Parathyroid adenoma (tissue), 2 donors: ENCODE measurements at regions not wholly inside any gene's neighbourhood (a gene's known extent, or its start where the extent isn't known, plus 50 kb on each side); places are given as distances from the start of the nearest gene placed in this dataset.

Experiments used
- H2AFZ ChIP-seq: fragments of 300-600 bp; sonication (generic); one replicate; pipeline ENCODE4 v1.7.0; 2017; ENCODE audit warnings: antibody characterized with exemption, mild to moderate bottlenecking
- H3K27ac ChIP-seq: fragments of 300-600 bp; sonication (generic); one replicate; pipeline ENCODE4 v1.7.0; 2017
- H3K27me3 ChIP-seq: fragments of 300-600 bp; sonication (generic); one replicate; pipeline ENCODE4 v1.7.0; 2017; ENCODE audit warnings: low read length; ENCODE audit not compliant: control insufficient read depth, insufficient read depth
- H3K36me3 ChIP-seq: fragments of 300-600 bp; sonication (generic); one replicate; pipeline ENCODE4 v1.7.0; 2017; ENCODE audit warnings: low read length; ENCODE audit not compliant: control insufficient read depth, insufficient read depth
- H3K4me1 ChIP-seq: fragments of 300-600 bp; sonication (generic); one replicate; pipeline ENCODE4 v1.7.0; 2017; ENCODE audit warnings: control low read depth
- H3K4me2 ChIP-seq: fragments of 300-600 bp; sonication (generic); one replicate; pipeline ENCODE4 v1.7.0; 2017; ENCODE audit warnings: low read length
- H3K4me3 ChIP-seq: fragments of 300-600 bp; sonication (generic); one replicate; pipeline ENCODE4 v1.7.0; 2017; ENCODE audit warnings: low read depth, low read length
- H3K79me2 ChIP-seq: fragments of 300-600 bp; sonication (generic); one replicate; pipeline ENCODE4 v1.7.0; 2017; ENCODE audit warnings: control low read depth
- H3K9ac ChIP-seq: fragments of 300-600 bp; sonication (generic); one replicate; pipeline ENCODE4 v1.7.0; 2017; ENCODE audit warnings: mild to moderate bottlenecking
- H3K9me3 ChIP-seq: fragments of 300-600 bp; sonication (generic); one replicate; pipeline ENCODE4 v1.7.0; 2017; ENCODE audit warnings: low read length; ENCODE audit not compliant: control insufficient read depth
- TF ChIP-seq, protein P1 (sequence below): fragments of 300-600 bp; sonication (generic); IDR thresholded peaks from one replicate; pipeline ENCODE4 v1.7.0; 2017; ENCODE audit warnings: antibody characterized with exemption, mild to moderate bottlenecking
- donor health status: primary hyperparathyroidism.

DNA sequence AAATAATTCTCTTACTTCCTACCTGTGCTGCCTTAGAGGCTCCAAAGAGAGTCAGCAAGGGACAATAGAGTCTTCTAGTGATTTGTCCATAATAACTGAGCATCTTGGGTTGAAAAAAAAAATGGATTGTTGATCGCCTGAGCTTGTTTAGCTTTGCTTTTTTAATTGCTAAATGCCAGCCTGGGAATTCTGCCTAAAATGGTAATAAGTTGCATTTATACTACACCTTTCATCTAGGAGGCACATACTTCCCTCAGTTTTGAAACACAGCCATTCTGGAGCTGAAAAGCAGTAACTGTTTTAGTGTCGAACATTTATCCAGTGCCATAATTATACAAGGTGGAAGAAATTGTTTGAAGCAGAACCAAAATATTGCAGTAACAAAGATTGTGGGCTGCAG, 421.3 kb downstream of the CAAP1 start:
- Histone ChIP-seq H3K4me3 (no peak overlapping the region), H3K4me2 (no peak overlapping the region), H3K79me2 (no peaks in the 10 kb centered on the region), H3K27ac (no peak overlapping the region), H2AFZ (no peak overlapping the region), H3K36me3 (no peaks in the 10 kb centered on the region), H3K4me1 (no peaks in the 10 kb centered on the region), H3K9ac (no peak overlapping the region), H3K27me3 (no peaks in the 10 kb centered on the region), H3K9me3 (no peaks in the 10 kb centered on the region)
- TF ChIP-seq, protein P1, sequence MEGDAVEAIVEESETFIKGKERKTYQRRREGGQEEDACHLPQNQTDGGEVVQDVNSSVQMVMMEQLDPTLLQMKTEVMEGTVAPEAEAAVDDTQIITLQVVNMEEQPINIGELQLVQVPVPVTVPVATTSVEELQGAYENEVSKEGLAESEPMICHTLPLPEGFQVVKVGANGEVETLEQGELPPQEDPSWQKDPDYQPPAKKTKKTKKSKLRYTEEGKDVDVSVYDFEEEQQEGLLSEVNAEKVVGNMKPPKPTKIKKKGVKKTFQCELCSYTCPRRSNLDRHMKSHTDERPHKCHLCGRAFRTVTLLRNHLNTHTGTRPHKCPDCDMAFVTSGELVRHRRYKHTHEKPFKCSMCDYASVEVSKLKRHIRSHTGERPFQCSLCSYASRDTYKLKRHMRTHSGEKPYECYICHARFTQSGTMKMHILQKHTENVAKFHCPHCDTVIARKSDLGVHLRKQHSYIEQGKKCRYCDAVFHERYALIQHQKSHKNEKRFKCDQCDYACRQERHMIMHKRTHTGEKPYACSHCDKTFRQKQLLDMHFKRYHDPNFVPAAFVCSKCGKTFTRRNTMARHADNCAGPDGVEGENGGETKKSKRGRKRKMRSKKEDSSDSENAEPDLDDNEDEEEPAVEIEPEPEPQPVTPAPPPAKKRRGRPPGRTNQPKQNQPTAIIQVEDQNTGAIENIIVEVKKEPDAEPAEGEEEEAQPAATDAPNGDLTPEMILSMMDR: no peak

DNA sequence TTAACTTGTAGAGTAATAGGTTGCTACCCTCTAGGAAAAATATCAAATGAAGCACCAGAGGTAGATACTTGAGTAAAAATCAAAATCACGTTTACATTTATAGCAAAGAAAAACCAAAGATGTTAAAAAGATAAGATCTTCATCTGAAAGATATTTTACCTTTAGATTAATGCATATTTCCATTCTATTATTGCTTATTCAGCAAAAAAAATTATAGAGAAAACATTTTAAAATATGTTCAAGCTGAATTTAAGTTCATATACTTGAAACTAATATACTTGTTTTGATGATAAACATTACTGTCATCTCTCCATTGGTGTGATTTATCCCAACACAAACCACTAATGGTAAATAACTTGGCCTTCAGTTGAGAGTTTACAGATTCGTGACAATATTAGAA, 422.3 kb downstream of the CAAP1 start:
- H3K4me1 ChIP-seq: no peaks in the 10 kb centered on the region

DNA sequence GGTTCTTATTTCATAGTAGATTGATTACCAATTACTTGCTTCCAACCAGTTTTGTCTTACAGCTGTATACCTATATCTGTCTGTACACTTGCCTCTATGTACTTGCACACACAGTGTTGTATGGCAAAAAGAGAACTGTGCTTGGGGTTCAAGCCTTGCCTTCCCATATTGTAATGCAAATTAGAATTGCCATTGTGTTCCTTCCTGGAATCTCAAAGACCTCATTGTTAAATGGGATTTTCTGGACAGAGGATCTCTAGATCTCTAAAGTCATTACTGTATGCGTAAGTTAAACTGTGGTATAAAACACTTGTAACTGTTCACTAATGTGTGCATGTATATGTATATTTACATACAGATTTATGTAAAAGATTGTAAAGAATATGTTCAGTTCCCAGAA, 428.8 kb downstream of the CAAP1 start:
- H3K9ac ChIP-seq: no peak overlapping the region
- H3K79me2 ChIP-seq: no peaks in the 10 kb centered on the region
- TF ChIP-seq, protein P1: no peak

More for the DNA sequence above, 422.3 kb downstream of the CAAP1 start:
- TF ChIP-seq, protein P1: no peak
- Histone ChIP-seq H3K4me2 (no peak overlapping the region), H3K4me3 (no peak overlapping the region), H3K79me2 (no peaks in the 10 kb centered on the region), H3K9ac (no peak overlapping the region), H3K9me3 (no peaks in the 10 kb centered on the region), H3K27me3 (no peaks in the 10 kb centered on the region), H3K36me3 (no peaks in the 10 kb centered on the region), H2AFZ (no peak overlapping the region), H3K27ac (no peak overlapping the region)

DNA sequence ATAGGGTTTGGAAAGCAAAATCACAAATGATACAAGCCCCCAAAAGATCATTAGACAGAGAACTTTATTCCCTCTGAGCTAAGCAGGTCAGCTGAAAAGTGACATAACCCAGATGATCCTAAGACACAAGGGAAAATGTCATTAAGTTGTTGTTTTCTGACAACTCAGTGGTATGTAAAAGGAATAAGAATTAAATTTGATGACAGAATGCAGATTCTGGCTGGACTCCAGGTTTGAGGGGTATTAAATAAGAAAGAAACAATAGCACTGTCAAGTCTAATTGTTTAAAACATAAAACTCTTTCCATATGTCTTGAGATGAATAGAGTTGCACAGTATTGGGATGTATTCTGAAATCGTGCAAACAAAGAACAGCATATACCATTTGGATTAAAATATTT, 429.9 kb downstream of the CAAP1 start:
- H3K79me2 ChIP-seq: no peaks in the 10 kb centered on the region
- no peaks in the 10 kb centered on the region for H3K27me3 ChIP-seq

More for the DNA sequence above, 428.8 kb downstream of the CAAP1 start:
- Histone ChIP-seq H3K9me3 (no peaks in the 10 kb centered on the region), H3K36me3 (no peaks in the 10 kb centered on the region), H3K4me2 (no peak overlapping the region), H3K27ac (no peak overlapping the region), H2AFZ (no peak overlapping the region), H3K4me3 (no peak overlapping the region), H3K4me1 (no peaks in the 10 kb centered on the region), H3K27me3 (no peaks in the 10 kb centered on the region)

DNA sequence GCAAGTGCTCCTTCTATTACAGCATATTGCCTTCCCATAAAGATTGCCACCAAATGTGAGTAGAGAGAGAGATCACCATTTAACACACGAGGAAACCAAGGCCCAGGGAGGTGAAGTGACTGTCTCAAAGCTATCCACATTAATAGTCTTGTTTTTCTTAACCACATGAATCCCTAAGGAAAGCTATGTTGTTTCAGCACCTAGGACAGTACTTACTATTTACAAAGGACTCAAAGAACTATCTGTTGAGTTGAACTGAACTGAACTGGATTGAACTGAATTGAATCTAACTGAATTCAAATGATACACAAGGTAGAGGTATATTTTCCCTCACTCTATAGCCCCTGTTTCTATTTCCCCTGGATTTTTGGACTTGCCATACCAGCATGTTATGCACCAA, 430.4 kb downstream of the CAAP1 start:
- Histone ChIP-seq H3K4me3 (no peak overlapping the region), H3K27ac (no peak overlapping the region), H3K79me2 (no peaks in the 10 kb centered on the region), H3K4me2 (no peak overlapping the region), H3K27me3 (no peaks in the 10 kb centered on the region), H3K36me3 (no peaks in the 10 kb centered on the region), H3K4me1 (no peaks in the 10 kb centered on the region), H3K9ac (no peak overlapping the region), H3K9me3 (no peaks in the 10 kb centered on the region), H2AFZ (no peak overlapping the region)
- TF ChIP-seq, protein P1: no peak

More for the DNA sequence above, 429.9 kb downstream of the CAAP1 start:
- TF ChIP-seq, protein P1: no peak
- no peaks in the 10 kb centered on the region for H3K4me1 ChIP-seq
- no peak overlapping the region for H3K4me2 ChIP-seq
- no peak overlapping the region for H2AFZ ChIP-seq
- H3K4me3 ChIP-seq: no peak overlapping the region
- H3K27ac ChIP-seq: no peak overlapping the region
- no peaks in the 10 kb centered on the region for H3K36me3 ChIP-seq
- H3K9ac ChIP-seq: no peak overlapping the region
- H3K9me3 ChIP-seq: no peaks in the 10 kb centered on the region
